ENCODE measurements at regions not wholly inside any gene's neighbourhood (a gene's known extent, or its start where the extent isn't known, plus 50 kb on each side); places are given as distances from the start of the nearest gene placed in this dataset.

- no peak for TF ChIP-seq CTCF (IDR thresholded peaks at IDR 0.05)
- TF ChIP-seq POLR2A (IDR thresholded peaks at IDR 0.05) = no peak
Observed at GRCh38 chr2:64203131-64203857, 59.1 kb upstream of the PELI1 start.
